Panc1 (cell line): ENCODE measurements at regions not wholly inside any gene's neighbourhood (a gene's known extent, or its start where the extent isn't known, plus 50 kb on each side); places are given as distances from the start of the nearest gene placed in this dataset.

Experiments
- CTCF ChIP-seq: fragments of 450-650 bp; IDR thresholded peaks from 2 replicates; pipeline ENCODE4 v1.5.1; 2017; ENCODE audit warnings: mild to moderate bottlenecking
- POLR2AphosphoS5 ChIP-seq: IDR thresholded peaks from 2 replicates; pipeline ENCODE4 v1.6.1; 2012; ENCODE audit warnings: mild to moderate bottlenecking, low read depth, low read length, moderate library complexity
- REST ChIP-seq, 2 experiments: IDR thresholded peaks; 2 replicates each; pipeline ENCODE4 v1.6.1; 2011 to 2012; ENCODE audit warnings: low read depth in 2 of 2, control low read depth in 1 of 2, low read length in 1 of 2, mild to moderate bottlenecking in 1 of 2, moderate library complexity in 1 of 2; ENCODE audit not compliant: insufficient read depth in 1 of 2
- SIN3A ChIP-seq: IDR thresholded peaks from 2 replicates; pipeline ENCODE4 v1.6.1; 2012; ENCODE audit warnings: low read depth, mild to moderate bottlenecking, low read length, moderate library complexity, borderline replicate concordance; ENCODE audit not compliant: insufficient read depth

GRCh38 chr5:119896826-119897536 is 267.6 kb downstream of the FAM170A start:
- TF ChIP-seq CTCF (no peak), POLR2AphosphoS5 (no peak), SIN3A (no peak), REST (IDR thresholded peaks at IDR 0.05; ENCODE audit: insufficient read depth in 1 of 2, low read depth in 2 of 2, low read length in 1 of 2) (no peak)
